Muscle of leg (tissue), 3 donors: ENCODE measurements at regions not wholly inside any gene's neighbourhood (a gene's known extent, or its start where the extent isn't known, plus 50 kb on each side); places are given as distances from the start of the nearest gene placed in this dataset.

ENCODE experiments used
- DNase-seq: peaks from one replicate; pipeline ENCODE4 v3.0.0; 2013
- H3K27ac ChIP-seq: one replicate; pipeline ENCODE4 v1.5.1; 2013; ENCODE audit warnings: mild to moderate bottlenecking, low read length, control low read depth
- H3K27me3 ChIP-seq: one replicate; pipeline ENCODE4 v1.6.1; 2013; ENCODE audit warnings: low read length; ENCODE audit not compliant: control insufficient read depth, insufficient read depth
- H3K36me3 ChIP-seq: one replicate; pipeline ENCODE4 v1.6.1; 2013; ENCODE audit warnings: low read length; ENCODE audit not compliant: control insufficient read depth, insufficient read depth
- H3K4me1 ChIP-seq: one replicate; pipeline ENCODE4 v1.6.1; 2013; ENCODE audit warnings: low read length; ENCODE audit not compliant: control insufficient read depth, insufficient read depth
- H3K4me3 ChIP-seq: one replicate; pipeline ENCODE4 v1.5.1; 2013; ENCODE audit warnings: low read length, control low read depth
- H3K9me3 ChIP-seq: replicated peaks from 2 replicates; pipeline ENCODE4 v1.6.1; 2013; ENCODE audit warnings: low read depth, low read length; ENCODE audit not compliant: control insufficient read depth
- WGBS: methylation state at CpG from one replicate; pipeline ENCODE4 v1.1.5; 2013; ENCODE audit warnings: missing lambda C conversion rate; ENCODE audit not compliant: insufficient coverage; 5-methylcytosine and 5-hydroxymethylcytosine counted together

- WGBS, result 50% methylated on average over 1 of the region's 3 CpGs
- Histone ChIP-seq H3K36me3 (no peaks in the 10 kb centered on the region), H3K27ac (no peak overlapping the region), H3K27me3 (no peaks in the 10 kb centered on the region), H3K4me1 (peaks cover 8% of the 10 kb centered on the region), H3K9me3 (no peaks in the 10 kb centered on the region), H3K4me3 (no peak overlapping the region)
- DNase-seq, result no peak
Measured at GRCh38 chr10:44673245-44673983, 237.7 kb upstream of the TMEM72 start.

- H3K9me3 ChIP-seq, result no peaks in the 10 kb centered on the region
- H3K27ac ChIP-seq, result peak overlapping the region; percentile 36
- no peak overlapping the region for H3K4me3 ChIP-seq
- peaks cover 8% of the 10 kb centered on the region for H3K4me1 ChIP-seq
- 37% methylated on average over 2 of the region's 6 CpGs for WGBS
- no peaks in the 10 kb centered on the region for H3K36me3 ChIP-seq
- peak; percentile 87 for DNase-seq
- no peaks in the 10 kb centered on the region for H3K27me3 ChIP-seq
Measured at GRCh38 chr10:44674536-44675386, 236.4 kb upstream of the TMEM72 start.

GRCh38 chr10:44675387-44675874 lies 235.7 kb upstream of the TMEM72 start:
- no peaks in the 10 kb centered on the region for H3K27me3 ChIP-seq
- H3K9me3 ChIP-seq, result no peaks in the 10 kb centered on the region
- WGBS, result no CpG with 5 or more reads among the region's 2 CpGs
- H3K4me3 ChIP-seq, result no peak overlapping the region
- no peak for DNase-seq
- H3K4me1 ChIP-seq, result peaks cover 8% of the 10 kb centered on the region
- H3K27ac ChIP-seq, result no peak overlapping the region
- H3K36me3 ChIP-seq, result no peaks in the 10 kb centered on the region

GRCh38 chr10:44680764-44681163 lies 230.4 kb upstream of the TMEM72 start:
- Histone ChIP-seq H3K27me3 (no peaks in the 10 kb centered on the region), H3K36me3 (no peaks in the 10 kb centered on the region), H3K9me3 (no peaks in the 10 kb centered on the region), H3K4me3 (no peak overlapping the region), H3K27ac (no peak overlapping the region), H3K4me1 (peaks cover 22% of the 10 kb centered on the region)
- no peak for DNase-seq
- 67% methylated on average over 4 of the region's 6 CpGs for WGBS

- Histone ChIP-seq H3K4me3 (no peak overlapping the region), H3K36me3 (no peaks in the 10 kb centered on the region), H3K27me3 (no peaks in the 10 kb centered on the region), H3K27ac (peak overlapping the region; percentile 10), H3K4me1 (peaks cover 22% of the 10 kb centered on the region), H3K9me3 (no peaks in the 10 kb centered on the region)
- 75% methylated on average over 6 of the region's 7 CpGs for WGBS
- no peak for DNase-seq
Measured at GRCh38 chr10:44682507-44682906, 228.6 kb upstream of the TMEM72 start.

GRCh38 chr10:44684661-44685060 lies 226.5 kb upstream of the TMEM72 start:
- Histone ChIP-seq H3K4me3 (no peak overlapping the region), H3K9me3 (no peaks in the 10 kb centered on the region), H3K4me1 (peaks cover 22% of the 10 kb centered on the region), H3K36me3 (no peaks in the 10 kb centered on the region), H3K27ac (peak overlapping the region; percentile 30), H3K27me3 (no peaks in the 10 kb centered on the region)
- DNase-seq, result no peak
- WGBS, result no CpG with 5 or more reads among the region's 2 CpGs

GRCh38 chr10:44685220-44685619 lies 225.9 kb upstream of the TMEM72 start:
- 39% methylated on average over 4 of the region's 6 CpGs for WGBS
- no peaks in the 10 kb centered on the region for H3K9me3 ChIP-seq
- peaks cover 22% of the 10 kb centered on the region for H3K4me1 ChIP-seq
- no peak overlapping the region for H3K4me3 ChIP-seq
- no peaks in the 10 kb centered on the region for H3K27me3 ChIP-seq
- H3K36me3 ChIP-seq, result no peaks in the 10 kb centered on the region
- peak; percentile 88 for DNase-seq
- peak overlapping the region; percentile 30 for H3K27ac ChIP-seq

- H3K27me3 ChIP-seq, result no peaks in the 10 kb centered on the region
- peak overlapping the region; percentile 5 for H3K27ac ChIP-seq
- no peaks in the 10 kb centered on the region for H3K9me3 ChIP-seq
- WGBS, result 60% methylated on average over 1 of the region's 2 CpGs
- H3K36me3 ChIP-seq, result no peaks in the 10 kb centered on the region
- DNase-seq, result no peak
- no peak overlapping the region for H3K4me3 ChIP-seq
- peaks cover 22% of the 10 kb centered on the region for H3K4me1 ChIP-seq
Measured at GRCh38 chr10:44685747-44686146, 225.4 kb upstream of the TMEM72 start.

- WGBS, result no CpG with 5 or more reads among the region's 2 CpGs
Measured at GRCh38 chr10:44689368-44689767, 221.8 kb upstream of the TMEM72 start.

GRCh38 chr10:44696496-44696895 lies 214.6 kb upstream of the TMEM72 start:
- 34% methylated on average over 5 of the region's 6 CpGs for WGBS
- H3K4me3 ChIP-seq, result no peak overlapping the region
- peak overlapping the region; percentile 94 for H3K27ac ChIP-seq
- peaks cover 4% of the 10 kb centered on the region for H3K4me1 ChIP-seq
- H3K36me3 ChIP-seq, result no peaks in the 10 kb centered on the region
- H3K9me3 ChIP-seq, result peaks cover 5% of the 10 kb centered on the region
- peak; percentile 97 for DNase-seq
- no peaks in the 10 kb centered on the region for H3K27me3 ChIP-seq

More at GRCh38 chr10:44689368-44689767, 221.8 kb upstream of the TMEM72 start:
- Histone ChIP-seq H3K4me1 (peaks cover 7% of the 10 kb centered on the region), H3K27me3 (no peaks in the 10 kb centered on the region), H3K9me3 (no peaks in the 10 kb centered on the region), H3K36me3 (no peaks in the 10 kb centered on the region), H3K4me3 (no peak overlapping the region), H3K27ac (no peak overlapping the region)
- DNase-seq, result no peak
